GM12872 (cell line): ENCODE measurements at regions not wholly inside any gene's neighbourhood (a gene's known extent, or its start where the extent isn't known, plus 50 kb on each side); places are given as distances from the start of the nearest gene placed in this dataset.

Source experiments
- CTCF ChIP-seq: IDR thresholded peaks from 3 replicates; pipeline ENCODE4 v1.5.1; 2011; ENCODE audit warnings: low read depth, mild to moderate bottlenecking, low read length, moderate library complexity; ENCODE audit not compliant: insufficient read depth

GRCh38 chr20:39888310-39888709, 800.7 kb downstream of the MAFB start:
- TF ChIP-seq CTCF: no peak

GRCh38 chr20:39886650-39887190, 802.3 kb downstream of the MAFB start:
- TF ChIP-seq CTCF: no peak

- TF ChIP-seq CTCF: peak; percentile 77
These were observed 802.9 kb downstream of the MAFB start for GRCh38 chr20:39885975-39886649.

GRCh38 chr20:39882806-39883205, 806.2 kb downstream of the MAFB start:
- TF ChIP-seq CTCF: no peak

- TF ChIP-seq CTCF: peak; percentile 50; the same call in 2 of the 3 replicates
These were observed 808.1 kb downstream of the MAFB start for GRCh38 chr20:39880890-39881289.

GRCh38 chr20:39879296-39879695, 809.7 kb downstream of the MAFB start:
- TF ChIP-seq CTCF: no peak

GRCh38 chr20:39878809-39879208, 810.2 kb downstream of the MAFB start:
- no peak for TF ChIP-seq CTCF
